Ovary (tissue), 3 donors: ENCODE measurements at regions not wholly inside any gene's neighbourhood (a gene's known extent, or its start where the extent isn't known, plus 50 kb on each side); places are given as distances from the start of the nearest gene placed in this dataset.

Experiments used
- EP300 ChIP-seq: sonication (generic); formaldehyde crosslinking; IDR thresholded peaks from one replicate; pipeline ENCODE4 v1.6.1; 2017; ENCODE audit warnings: antibody characterized with exemption
- POLR2A ChIP-seq: fragments of 450-650 bp; IDR thresholded peaks from one replicate; pipeline ENCODE4 v1.6.1; 2017; ENCODE audit warnings: antibody characterized with exemption, mild to moderate bottlenecking, moderate library complexity
- TF ChIP-seq, protein P1 (sequence below), 3 donors: fragments of 450-650 bp in 2 of 3; fragments of 200-600 bp in 1 of 3; IDR thresholded peaks; one replicate each; pipeline versions ENCODE4 v1.5.1 to v1.8.0; 2016 to 2022; ENCODE audit warnings: antibody characterized with exemption in 3 of 3, mild to moderate bottlenecking in 1 of 3
- donor health status: DM: no; HTN: no; CAD: no.

DNA sequence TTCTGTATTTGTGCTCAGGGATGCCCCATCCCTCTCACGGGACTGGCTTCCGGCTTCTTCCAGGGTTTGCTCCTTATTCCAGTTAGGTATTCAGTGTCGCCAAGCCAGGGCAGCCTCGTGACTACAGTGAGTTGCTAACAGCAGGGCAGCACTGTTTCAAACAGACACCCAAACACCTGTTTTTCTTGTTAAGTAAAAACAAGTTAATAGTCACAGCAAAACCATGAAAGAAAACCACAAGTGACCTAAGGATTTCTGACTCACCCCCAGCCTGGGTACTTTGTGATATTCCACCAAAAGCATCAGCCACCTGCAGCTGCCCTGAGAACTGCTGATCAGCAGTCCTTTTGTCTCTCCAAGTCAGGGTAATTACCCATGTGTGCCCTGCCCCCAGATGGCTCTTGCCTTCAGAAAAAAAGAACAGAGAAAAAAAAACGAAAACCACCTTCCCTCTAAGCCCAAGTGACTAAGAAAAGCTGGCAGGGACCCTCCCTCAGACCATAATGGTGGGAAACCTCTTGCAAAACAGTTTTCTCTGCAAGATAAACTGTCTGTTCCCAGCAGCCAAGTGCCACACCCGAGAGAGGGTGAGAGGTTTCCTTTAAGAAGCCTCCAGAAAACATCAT lies 178.2 kb downstream of the ANAPC1 start:
- TF ChIP-seq, protein P1, sequence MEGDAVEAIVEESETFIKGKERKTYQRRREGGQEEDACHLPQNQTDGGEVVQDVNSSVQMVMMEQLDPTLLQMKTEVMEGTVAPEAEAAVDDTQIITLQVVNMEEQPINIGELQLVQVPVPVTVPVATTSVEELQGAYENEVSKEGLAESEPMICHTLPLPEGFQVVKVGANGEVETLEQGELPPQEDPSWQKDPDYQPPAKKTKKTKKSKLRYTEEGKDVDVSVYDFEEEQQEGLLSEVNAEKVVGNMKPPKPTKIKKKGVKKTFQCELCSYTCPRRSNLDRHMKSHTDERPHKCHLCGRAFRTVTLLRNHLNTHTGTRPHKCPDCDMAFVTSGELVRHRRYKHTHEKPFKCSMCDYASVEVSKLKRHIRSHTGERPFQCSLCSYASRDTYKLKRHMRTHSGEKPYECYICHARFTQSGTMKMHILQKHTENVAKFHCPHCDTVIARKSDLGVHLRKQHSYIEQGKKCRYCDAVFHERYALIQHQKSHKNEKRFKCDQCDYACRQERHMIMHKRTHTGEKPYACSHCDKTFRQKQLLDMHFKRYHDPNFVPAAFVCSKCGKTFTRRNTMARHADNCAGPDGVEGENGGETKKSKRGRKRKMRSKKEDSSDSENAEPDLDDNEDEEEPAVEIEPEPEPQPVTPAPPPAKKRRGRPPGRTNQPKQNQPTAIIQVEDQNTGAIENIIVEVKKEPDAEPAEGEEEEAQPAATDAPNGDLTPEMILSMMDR (IDR thresholded peaks at IDR 0.05): no peak
- TF ChIP-seq EP300 (no peak), POLR2A (no peak)
